NB4 (cell line): ENCODE measurements at regions not wholly inside any gene's neighbourhood (a gene's known extent, or its start where the extent isn't known, plus 50 kb on each side); places are given as distances from the start of the nearest gene placed in this dataset.

Experiments used
- TF ChIP-seq, protein P1 (sequence below): IDR thresholded peaks from one replicate; pipeline ENCODE4 v1.5.1; 2012; ENCODE audit warnings: low read depth, low read length
- TF ChIP-seq, protein P2 (sequence below): IDR thresholded peaks from 2 replicates; pipeline ENCODE4 v1.6.1; 2011; ENCODE audit warnings: low read depth, low read length

DNA sequence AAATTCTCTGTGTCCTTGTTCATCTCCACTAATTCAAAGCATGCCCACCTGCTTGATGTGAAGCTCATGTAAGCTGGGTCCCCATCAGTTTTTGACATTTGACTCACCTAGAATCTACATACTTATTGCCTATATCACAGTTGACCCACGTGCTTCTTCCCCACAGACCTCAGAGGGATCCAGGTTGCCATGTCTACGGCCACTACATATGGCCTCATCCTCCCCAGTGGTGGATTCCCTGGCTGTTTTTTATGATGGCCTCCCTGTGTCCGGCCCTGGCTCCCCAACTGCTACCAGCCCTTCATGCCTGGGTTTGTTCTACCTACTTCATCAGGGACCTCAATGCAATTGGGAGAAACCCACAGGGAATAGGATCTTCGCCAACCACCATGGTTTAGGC is 187.4 kb upstream of the GDF10 start:
- TF ChIP-seq, protein P1, sequence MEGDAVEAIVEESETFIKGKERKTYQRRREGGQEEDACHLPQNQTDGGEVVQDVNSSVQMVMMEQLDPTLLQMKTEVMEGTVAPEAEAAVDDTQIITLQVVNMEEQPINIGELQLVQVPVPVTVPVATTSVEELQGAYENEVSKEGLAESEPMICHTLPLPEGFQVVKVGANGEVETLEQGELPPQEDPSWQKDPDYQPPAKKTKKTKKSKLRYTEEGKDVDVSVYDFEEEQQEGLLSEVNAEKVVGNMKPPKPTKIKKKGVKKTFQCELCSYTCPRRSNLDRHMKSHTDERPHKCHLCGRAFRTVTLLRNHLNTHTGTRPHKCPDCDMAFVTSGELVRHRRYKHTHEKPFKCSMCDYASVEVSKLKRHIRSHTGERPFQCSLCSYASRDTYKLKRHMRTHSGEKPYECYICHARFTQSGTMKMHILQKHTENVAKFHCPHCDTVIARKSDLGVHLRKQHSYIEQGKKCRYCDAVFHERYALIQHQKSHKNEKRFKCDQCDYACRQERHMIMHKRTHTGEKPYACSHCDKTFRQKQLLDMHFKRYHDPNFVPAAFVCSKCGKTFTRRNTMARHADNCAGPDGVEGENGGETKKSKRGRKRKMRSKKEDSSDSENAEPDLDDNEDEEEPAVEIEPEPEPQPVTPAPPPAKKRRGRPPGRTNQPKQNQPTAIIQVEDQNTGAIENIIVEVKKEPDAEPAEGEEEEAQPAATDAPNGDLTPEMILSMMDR: no peak
- TF ChIP-seq, protein P2, sequence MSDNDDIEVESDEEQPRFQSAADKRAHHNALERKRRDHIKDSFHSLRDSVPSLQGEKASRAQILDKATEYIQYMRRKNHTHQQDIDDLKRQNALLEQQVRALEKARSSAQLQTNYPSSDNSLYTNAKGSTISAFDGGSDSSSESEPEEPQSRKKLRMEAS: no peak
